ENCODE measurements at regions not wholly inside any gene's neighbourhood (a gene's known extent, or its start where the extent isn't known, plus 50 kb on each side); places are given as distances from the start of the nearest gene placed in this dataset.

DNA sequence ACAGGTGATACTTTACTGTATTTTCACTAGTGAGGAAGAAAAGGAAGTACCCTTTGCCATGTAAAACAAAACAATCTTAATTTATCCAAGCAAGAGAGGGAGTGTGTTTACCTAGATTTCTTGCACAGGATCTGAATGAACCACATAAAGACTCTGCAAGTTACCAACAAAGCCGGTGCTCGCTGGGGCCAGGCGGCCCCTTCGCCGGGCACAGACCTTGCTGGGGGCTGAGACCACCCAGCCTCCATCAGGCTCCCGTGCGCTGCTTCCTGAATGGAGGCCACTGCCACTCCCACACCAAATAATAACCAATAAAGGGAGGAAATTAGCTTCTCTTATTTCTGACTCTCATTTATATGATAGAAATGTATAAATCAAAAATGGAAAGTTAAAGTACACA lies 625.0 kb upstream of the ADARB2 start:
- no peak for TF ChIP-seq ARNT (IDR thresholded peaks at IDR 0.05)
- TF ChIP-seq SP1 (IDR thresholded peaks at IDR 0.05): no peak
- TF ChIP-seq FOXK2 (IDR thresholded peaks at IDR 0.05): no peak
- TF ChIP-seq ELF4 (IDR thresholded peaks at IDR 0.05): no peak
- TF ChIP-seq NFRKB (IDR thresholded peaks at IDR 0.05): no peak
- no peak for TF ChIP-seq FOXA1 (IDR thresholded peaks at IDR 0.05)
- no peak for TF ChIP-seq FOXM1 (IDR thresholded peaks at IDR 0.05; ENCODE audit: borderline replicate concordance)
- no peak for TF ChIP-seq PKNOX1 (IDR thresholded peaks at IDR 0.05)
